Testis (tissue), 2 donors: ENCODE measurements at regions not wholly inside any gene's neighbourhood (a gene's known extent, or its start where the extent isn't known, plus 50 kb on each side); places are given as distances from the start of the nearest gene placed in this dataset.

ENCODE experiments used
- DNase-seq: peaks from one replicate; pipeline ENCODE4 v3.0.0-alpha.2; 2019
- H3K27ac ChIP-seq, 2 donors: fragments of 200-600 bp; sonication (generic); one replicate each; pipeline ENCODE4 v1.5.1; 2019
- H3K27me3 ChIP-seq: fragments of 200-600 bp; sonication (generic); one replicate; pipeline ENCODE4 v1.5.1; 2019
- H3K36me3 ChIP-seq: fragments of 200-600 bp; sonication (generic); one replicate; pipeline ENCODE4 v1.5.1; 2017; ENCODE audit warnings: low read depth; ENCODE audit errors: missing control alignments
- H3K4me1 ChIP-seq: fragments of 200-600 bp; sonication (generic); one replicate; pipeline ENCODE4 v1.5.1; 2019
- H3K4me3 ChIP-seq, 2 donors: fragments of 200-600 bp; sonication (generic); one replicate each; pipeline ENCODE4 v1.5.1; 2017 to 2019
- H3K9me3 ChIP-seq: fragments of 200-600 bp; sonication (generic); one replicate; pipeline ENCODE4 v1.5.1; 2017
- CTCF ChIP-seq, 3 experiments: fragments of 450-650 bp in 2 of 3; fragments of 200-600 bp in 1 of 3; sonication (generic) in 1 of 3; IDR thresholded peaks; one replicate each; pipeline ENCODE4 v1.5.1; 2016 to 2019; ENCODE audit warnings: antibody characterized with exemption in 3 of 3, mild to moderate bottlenecking in 2 of 3, moderate library complexity in 1 of 3
- POLR2A ChIP-seq: fragments of 450-650 bp; IDR thresholded peaks from one replicate; pipeline ENCODE4 v1.6.1; 2017; ENCODE audit warnings: antibody characterized with exemption, mild to moderate bottlenecking, moderate library complexity
- WGBS, 2 donors: methylation state at CpG; one replicate each; pipeline ENCODE4 v1.1.5; 2018; 5-methylcytosine and 5-hydroxymethylcytosine counted together
- intact Hi-C: fragments of 100-400 bp; cut with DNase I; formaldehyde crosslinking; loops from one replicate; pipeline ENCODE4 v1.15.1; 2023; ENCODE audit warnings: low total_unique reads

- H3K9me3 ChIP-seq: no peaks in the 10 kb centered on the region
- intact Hi-C loops: no loop called here
- TF ChIP-seq CTCF (IDR thresholded peaks at IDR 0.05): no peak
- H3K4me3 ChIP-seq: no peak overlapping the region
- H3K27me3 ChIP-seq: no peaks in the 10 kb centered on the region
- DNase-seq: no peak
- no peak overlapping the region for H3K27ac ChIP-seq
- no peaks in the 10 kb centered on the region for H3K4me1 ChIP-seq
- no peaks in the 10 kb centered on the region for H3K36me3 ChIP-seq
- 77 to 91% methylated on average over 5 of the region's 5 CpGs for WGBS, 2 donors
Measured at GRCh38 chr2:14723684-14724083, 91.2 kb downstream of the LRATD1 start.

- intact Hi-C loops: no loop called here
- DNase-seq: no peak
- TF ChIP-seq POLR2A: no peak
- no peak for TF ChIP-seq CTCF (IDR thresholded peaks at IDR 0.05)
- WGBS, 2 donors: 90 to 93% methylated on average over 4 of the region's 4 CpGs
- Histone ChIP-seq H3K36me3 (no peaks in the 10 kb centered on the region), H3K9me3 (no peaks in the 10 kb centered on the region), H3K4me1 (no peaks in the 10 kb centered on the region), H3K27ac (no peak overlapping the region), H3K27me3 (no peaks in the 10 kb centered on the region), H3K4me3 (no peak overlapping the region)
Measured at GRCh38 chr2:14735696-14736095, 103.2 kb downstream of the LRATD1 start.

- intact Hi-C loops: no loop called here
- WGBS, 2 donors: 48 to 53% methylated on average over 1 of the region's 1 CpG
Measured at GRCh38 chr2:14737201-14737600, 104.7 kb downstream of the LRATD1 start.

GRCh38 chr2:14743861-14744260 lies 111.3 kb downstream of the LRATD1 start:
- intact Hi-C loops: no loop called here
- no peaks in the 10 kb centered on the region for H3K9me3 ChIP-seq
- no peak overlapping the region for H3K27ac ChIP-seq
- no peak overlapping the region for H3K4me3 ChIP-seq
- TF ChIP-seq POLR2A (no peak), CTCF (IDR thresholded peaks at IDR 0.05) (no peak)
- 87 to 91% methylated on average over 1 of the region's 1 CpG for WGBS, 2 donors
- no peak for DNase-seq
- no peaks in the 10 kb centered on the region for H3K36me3 ChIP-seq
- no peaks in the 10 kb centered on the region for H3K4me1 ChIP-seq
- no peaks in the 10 kb centered on the region for H3K27me3 ChIP-seq

More at GRCh38 chr2:14737201-14737600, 104.7 kb downstream of the LRATD1 start:
- TF ChIP-seq CTCF (IDR thresholded peaks at IDR 0.05): no peak
- no peak for TF ChIP-seq POLR2A
- Histone ChIP-seq H3K9me3 (no peaks in the 10 kb centered on the region), H3K36me3 (no peaks in the 10 kb centered on the region), H3K27ac (no peak overlapping the region), H3K27me3 (no peaks in the 10 kb centered on the region), H3K4me3 (no peak overlapping the region), H3K4me1 (no peaks in the 10 kb centered on the region)
- no peak for DNase-seq

GRCh38 chr2:14745288-14746076 lies 113.0 kb downstream of the LRATD1 start:
- TF ChIP-seq CTCF (IDR thresholded peaks at IDR 0.05): no peak
- no peak for TF ChIP-seq POLR2A
- WGBS, 2 donors: 36 to 54% methylated on average over 9 of the region's 9 CpGs
- H3K27ac ChIP-seq: no peak overlapping the region
- intact Hi-C loops: no loop called here
- H3K9me3 ChIP-seq: no peaks in the 10 kb centered on the region
- DNase-seq: no peak
- H3K36me3 ChIP-seq: no peaks in the 10 kb centered on the region
- no peaks in the 10 kb centered on the region for H3K27me3 ChIP-seq
- no peaks in the 10 kb centered on the region for H3K4me1 ChIP-seq
- H3K4me3 ChIP-seq: no peak overlapping the region
